ENCODE measurements at regions not wholly inside any gene's neighbourhood (a gene's known extent, or its start where the extent isn't known, plus 50 kb on each side); places are given as distances from the start of the nearest gene placed in this dataset.

GRCh38 chr15:37820380-37821128, 113.9 kb upstream of the TMCO5A start:
- no peak for TF ChIP-seq CTCF (IDR thresholded peaks at IDR 0.05; ENCODE audit: low read depth, low read length, missing input control)
- TF ChIP-seq ZBTB33 (IDR thresholded peaks at IDR 0.05): no peak
- no peak for TF ChIP-seq MAX (IDR thresholded peaks at IDR 0.05)
- no peak for TF ChIP-seq RAD21 (IDR thresholded peaks at IDR 0.05)
- no peak for TF ChIP-seq REST (IDR thresholded peaks at IDR 0.05)
- TF ChIP-seq GABPA (IDR thresholded peaks at IDR 0.05 in 1 of 2, conservative IDR thresholded peaks at IDR 0.05 in 1 of 2): no peak
- no peak for TF ChIP-seq SP1 (IDR thresholded peaks at IDR 0.05)

Data from liver (tissue), 3 donors.